ENCODE measurements at regions not wholly inside any gene's neighbourhood (a gene's known extent, or its start where the extent isn't known, plus 50 kb on each side); places are given as distances from the start of the nearest gene placed in this dataset.

DNA sequence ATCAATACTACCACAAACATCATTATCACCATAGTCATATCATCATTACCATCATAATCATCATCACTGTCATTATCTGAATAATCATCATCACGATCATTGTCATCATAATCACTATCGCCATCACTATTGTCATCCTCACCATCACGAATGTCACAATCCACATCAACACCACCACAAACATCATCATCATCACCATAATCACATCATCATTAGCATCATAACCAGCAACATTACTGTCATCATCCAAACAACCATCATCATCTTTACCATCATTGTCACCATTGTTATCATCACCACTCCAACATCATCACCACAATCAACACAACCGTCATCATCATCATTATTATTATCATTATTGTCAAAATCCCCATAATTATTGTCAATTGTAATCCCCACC is 61.2 kb downstream of the MBD3L1 start:
- no peak for DNase-seq (ENCODE audit: low read depth)

DNA sequence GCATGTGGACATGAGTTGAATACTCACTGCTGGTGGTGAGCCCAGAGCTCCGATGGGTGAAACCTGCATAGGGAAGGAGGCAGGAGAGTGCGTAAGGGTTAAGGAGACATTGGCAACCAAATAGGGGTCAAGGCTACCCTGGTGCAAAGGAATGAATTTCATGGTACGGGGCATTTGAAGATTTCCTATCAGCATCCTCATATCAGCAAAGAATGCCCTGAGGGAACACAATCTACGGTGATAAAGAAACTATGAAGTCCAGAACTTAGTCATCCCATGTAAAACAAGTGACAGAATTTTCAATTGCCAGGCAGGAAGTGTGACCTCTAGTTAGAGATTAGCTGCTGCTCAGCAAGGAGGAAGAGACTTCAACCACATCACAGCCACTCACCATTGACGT is 64.9 kb downstream of the MBD3L1 start:
- no peak for DNase-seq (ENCODE audit: low read depth)

DNA sequence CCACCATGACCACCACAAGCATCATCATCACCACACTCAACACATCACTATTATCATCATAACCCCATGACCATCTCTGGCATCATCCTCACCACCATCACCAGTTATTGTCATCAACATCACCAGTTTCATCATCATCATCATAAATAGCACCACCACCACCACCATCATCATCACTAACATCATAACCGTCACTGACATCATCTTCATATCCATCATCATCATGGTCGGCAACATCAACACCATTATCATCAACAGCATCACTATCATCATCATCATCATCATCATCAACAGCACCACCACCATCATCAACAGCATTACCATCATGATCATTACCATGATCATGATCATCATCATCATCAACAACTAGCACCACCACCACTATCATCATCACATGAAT is 67.2 kb downstream of the MBD3L1 start:
- no peak for DNase-seq (ENCODE audit: low read depth)

DNA sequence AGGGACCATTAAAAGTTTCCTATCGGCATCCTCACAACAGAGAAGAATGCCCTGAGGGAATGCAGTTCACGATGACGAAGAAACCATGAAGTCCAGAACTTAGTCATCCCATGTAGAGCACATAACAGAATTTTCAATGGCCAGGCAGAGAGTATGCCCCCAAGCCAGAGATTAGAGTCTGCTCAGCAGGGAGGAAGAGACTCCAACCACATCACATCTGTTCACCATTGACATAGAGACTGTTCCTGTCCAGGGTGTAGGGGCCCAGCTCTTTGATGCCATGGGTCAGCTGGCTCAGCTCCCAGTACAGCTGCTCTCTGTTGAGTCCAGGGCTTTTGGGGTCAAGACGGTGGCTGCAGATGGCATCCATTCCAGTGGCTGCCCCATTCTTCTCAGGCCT is 68.2 kb downstream of the MBD3L1 start:
- no peak for DNase-seq (ENCODE audit: low read depth)

DNA sequence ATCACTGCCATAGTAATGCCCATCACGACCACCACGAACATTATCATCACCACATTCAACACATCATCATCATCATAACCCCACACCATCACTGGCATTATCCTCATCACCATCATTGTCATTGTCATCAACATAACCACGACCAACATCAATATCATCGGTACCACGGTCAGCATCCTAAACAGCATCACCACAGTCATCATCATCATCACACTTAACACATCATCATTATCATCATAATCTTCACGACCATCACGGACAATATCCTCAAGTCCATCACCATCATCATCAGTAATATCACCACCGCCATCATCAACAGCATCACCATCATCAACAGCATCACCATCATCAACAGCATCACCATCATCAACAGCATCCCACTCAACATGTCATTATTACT is 70.3 kb downstream of the MBD3L1 start:
- DNase-seq (ENCODE audit: low read depth): no peak

DNA sequence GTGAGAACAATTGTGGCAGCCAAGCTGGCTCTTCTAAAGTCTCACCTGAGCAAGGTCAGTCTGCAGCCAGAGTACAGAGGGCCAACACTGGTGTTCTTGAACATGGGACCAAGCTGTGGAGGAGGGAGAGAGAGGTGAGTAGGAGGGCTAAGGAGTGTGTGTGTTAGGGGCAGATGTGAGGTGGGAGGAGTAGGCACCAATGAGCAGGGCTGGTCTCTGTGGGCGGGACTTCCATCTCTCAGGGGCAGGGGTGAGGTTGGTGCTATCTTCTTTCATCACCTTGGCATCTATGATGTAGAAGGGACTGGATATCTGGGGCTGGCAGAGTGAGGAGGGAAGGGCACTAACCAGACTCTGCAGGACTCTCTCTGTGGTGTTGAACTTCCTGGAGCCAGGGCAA is 72.4 kb downstream of the MBD3L1 start:
- DNase-seq (ENCODE audit: low read depth): no peak

DNA sequence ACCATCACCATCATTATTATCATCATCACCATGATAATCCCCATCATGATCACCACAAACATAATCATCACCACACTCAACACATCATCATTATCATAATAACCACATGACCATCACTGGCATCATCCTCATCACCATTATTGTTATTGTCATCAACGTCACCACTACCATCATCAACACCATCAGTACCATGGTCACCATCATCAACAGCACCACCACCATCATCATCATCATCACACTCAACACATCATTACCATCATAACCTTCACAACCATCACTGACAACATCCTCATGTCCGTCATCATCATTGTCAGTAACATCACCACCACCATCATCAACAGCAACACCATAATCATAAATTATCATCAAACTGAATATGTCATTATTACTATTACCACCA is 73.2 kb downstream of the MBD3L1 start:
- DNase-seq (ENCODE audit: low read depth): no peak

DNA sequence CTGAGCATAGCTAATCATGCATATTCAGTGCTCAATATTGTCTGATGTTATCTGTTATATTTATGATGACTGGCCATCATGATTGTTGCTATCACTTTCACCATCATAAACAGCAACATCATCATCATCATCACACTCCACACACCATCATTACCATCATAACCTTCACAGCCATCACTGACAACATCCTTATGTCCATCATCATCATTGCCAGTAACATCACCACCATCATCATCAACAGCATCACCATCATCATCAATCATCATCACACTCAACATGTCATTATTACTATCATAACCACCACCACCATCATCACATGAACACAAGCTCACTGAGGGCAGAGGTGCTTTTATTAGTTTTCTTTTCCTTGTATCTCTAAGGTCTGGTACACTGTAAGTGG is 75.9 kb downstream of the MBD3L1 start:
- no peak for DNase-seq (ENCODE audit: low read depth)

DNA sequence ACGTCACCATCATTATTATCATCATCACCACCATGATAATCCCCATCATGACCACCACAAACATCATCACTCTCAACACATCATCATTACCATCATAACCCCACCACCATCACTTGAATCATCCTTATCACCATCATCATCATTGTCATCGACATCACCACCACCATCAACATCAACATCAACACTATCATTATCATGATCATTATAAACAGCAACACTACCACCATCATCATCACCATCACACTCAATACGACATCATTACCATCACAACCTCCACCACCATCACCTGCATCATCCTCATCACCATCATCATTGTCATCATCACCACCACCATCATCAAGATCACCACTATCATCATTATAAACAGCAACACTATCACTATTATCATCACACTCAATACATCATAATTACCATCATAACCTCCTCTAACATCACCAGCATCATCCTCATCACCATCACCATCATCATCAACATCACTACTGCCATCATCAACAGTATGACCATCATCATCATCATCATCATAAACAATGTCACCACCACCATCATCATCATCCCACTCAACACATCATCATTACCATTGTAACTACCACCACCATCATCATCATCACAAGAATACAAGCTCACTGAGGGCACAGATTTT is 78.7 kb downstream of the MBD3L1 start:
- DNase-seq (ENCODE audit: low read depth): no peak

DNA sequence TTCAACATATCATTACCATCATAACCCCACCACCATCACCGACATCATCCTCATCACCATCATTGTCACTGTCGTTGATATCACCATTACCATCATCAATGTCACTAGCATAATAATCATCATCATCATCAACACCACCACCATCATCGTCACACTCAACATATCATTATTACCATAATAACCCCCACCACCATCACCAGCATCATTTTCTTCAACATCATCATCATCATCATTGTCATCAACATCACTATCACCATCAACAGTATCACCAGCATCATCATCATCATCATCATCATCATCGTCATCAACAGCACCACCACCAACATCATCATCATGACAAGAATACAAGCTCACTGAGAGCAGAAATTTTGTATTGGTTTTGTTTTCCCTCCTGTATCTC is 83.8 kb downstream of the MBD3L1 start:
- no peak for DNase-seq (ENCODE audit: low read depth)

DNA sequence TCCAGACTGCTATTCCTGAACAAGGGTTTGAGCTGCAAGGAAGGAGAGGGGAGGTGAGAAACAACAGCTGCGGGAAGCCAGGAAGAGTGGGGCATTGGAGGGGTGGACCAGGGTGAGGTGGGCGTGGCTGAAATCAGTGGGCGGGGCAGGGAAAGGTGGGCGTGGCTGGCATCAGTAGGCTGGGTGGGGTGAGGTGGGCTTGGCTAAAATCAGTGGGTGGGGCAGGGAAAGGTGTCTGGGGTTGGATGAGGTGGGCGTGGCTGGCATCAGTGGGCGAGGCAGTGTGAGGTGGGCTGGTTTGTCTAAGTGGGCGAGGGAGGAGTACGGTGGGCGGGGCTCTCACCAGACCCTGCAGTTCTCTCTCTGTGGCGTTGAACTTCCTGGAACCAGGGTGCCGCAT is 87.6 kb downstream of the MUC16 start:
- no peak for DNase-seq (ENCODE audit: low read depth)

DNA sequence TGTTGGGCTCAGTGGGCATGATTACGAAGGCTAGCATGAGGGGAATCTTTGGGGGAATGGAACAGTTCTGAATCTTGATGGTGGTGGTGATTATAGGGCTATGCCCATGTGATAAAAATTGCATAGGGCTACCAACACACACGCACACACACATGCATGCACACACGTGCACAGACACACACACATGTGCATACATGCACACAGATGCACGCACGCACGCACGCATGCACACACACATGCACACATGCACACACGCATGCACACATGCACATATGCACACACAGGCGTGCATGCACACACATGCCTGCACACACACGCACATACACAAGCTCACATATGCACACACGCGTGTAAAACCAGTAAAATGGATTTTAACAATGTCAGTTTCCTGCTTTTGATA is 85.9 kb downstream of the MUC16 start:
- no peak for DNase-seq (ENCODE audit: low read depth)

DNA sequence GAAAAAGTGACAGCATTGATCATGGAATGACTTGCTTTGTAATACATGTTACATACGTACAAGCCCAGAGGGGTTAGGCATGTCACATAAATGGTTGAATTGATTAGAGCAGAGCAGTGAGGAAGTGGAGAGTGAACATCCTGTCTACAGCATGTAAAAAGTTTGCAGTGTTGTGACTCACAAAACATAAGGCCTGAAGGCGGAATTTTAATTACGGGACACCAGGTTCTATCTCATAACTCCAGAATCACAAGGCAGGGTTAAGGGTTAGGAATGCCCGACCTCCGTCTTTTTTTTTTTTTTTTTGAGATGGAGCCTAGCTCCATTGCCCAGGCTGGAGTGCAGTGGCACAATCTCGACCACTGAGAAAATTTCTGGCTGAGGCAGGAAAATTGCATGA is 83.9 kb downstream of the MUC16 start:
- no peak for DNase-seq (ENCODE audit: low read depth)

DNA sequence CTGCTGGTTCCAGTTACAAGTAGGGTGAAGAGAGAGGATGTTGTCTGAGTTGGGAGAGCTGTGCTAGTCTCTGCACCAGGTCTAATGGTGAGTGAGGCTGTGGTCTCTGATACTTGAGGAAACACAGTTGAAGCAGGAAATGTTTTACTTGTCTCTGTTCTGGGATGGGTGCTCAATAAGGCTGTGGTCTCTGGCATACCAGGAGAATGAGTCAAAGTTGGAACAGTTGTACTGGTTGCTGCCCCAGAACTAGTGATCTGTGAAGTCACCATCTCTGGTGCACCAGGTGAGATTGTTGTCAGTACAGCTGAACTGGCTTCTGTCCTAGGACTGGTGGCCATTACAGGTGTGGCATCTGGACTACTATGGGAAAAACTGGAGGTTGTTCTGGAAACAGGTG is 74.7 kb downstream of the MUC16 start:
- peak; percentile 28 for DNase-seq (ENCODE audit: low read depth)

DNA sequence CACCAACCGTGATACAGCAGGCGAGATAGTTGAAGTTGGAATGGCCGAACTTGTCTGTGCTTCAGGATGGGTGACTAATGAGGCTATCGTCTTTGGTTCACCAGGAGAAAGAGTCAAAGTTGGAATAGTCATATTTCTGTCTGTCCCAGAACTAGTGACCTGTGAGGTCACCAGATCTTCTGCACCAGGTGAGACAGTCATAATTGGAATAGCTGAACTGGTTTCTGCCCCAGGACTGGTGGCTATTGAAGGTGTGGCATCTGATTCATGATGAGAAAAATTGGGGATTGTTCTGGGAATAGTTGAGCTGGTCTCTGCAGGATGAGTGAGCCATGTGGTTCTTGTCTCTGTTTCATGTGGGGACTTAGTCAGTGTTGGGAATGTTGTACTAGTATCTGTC is 71.6 kb downstream of the MUC16 start:
- DNase-seq (ENCODE audit: low read depth): no peak

Measured in renal cortical epithelial cell (primary cell).